AG09309 (cell line): ENCODE measurements at regions not wholly inside any gene's neighbourhood (a gene's known extent, or its start where the extent isn't known, plus 50 kb on each side); places are given as distances from the start of the nearest gene placed in this dataset.

Experiments
- DNase-seq: peaks from one replicate; pipeline ENCODE4 v3.0.0-alpha.2; 2010; ENCODE audit warnings: low read depth
- H3K4me3 ChIP-seq: 2 replicates; pipeline ENCODE4 v1.5.1; 2011; ENCODE audit warnings: mild to moderate bottlenecking, low read depth, low read length, moderate library complexity; ENCODE audit not compliant: control insufficient read depth
- TF ChIP-seq, protein P1 (sequence below): IDR thresholded peaks from 2 replicates; pipeline ENCODE4 v1.5.1; 2011; ENCODE audit warnings: mild to moderate bottlenecking, low read depth, low read length, inconsistent platforms; ENCODE audit not compliant: insufficient read depth, control insufficient read depth; ENCODE audit errors: missing control alignments

DNA sequence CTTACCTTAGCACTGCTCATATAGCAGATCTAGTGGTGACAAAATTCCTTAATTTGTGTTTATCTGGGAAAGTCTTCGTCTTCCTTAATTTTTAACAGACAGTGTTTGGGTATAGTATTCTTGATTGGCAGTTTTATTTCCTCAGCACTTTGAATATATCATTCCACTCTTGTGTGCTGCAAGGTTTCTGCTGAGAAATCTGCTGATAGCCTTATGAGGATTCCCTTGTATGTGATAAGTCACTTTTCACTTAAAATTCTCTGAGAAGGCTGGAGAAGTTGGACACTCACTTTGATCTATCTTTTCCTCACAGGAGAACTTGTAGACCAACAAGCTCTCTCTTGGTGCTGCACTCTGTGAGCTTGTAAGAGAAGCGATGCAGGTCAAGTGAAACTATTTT, 306.1 kb upstream of the RTL1 start:
- no peak overlapping the region for H3K4me3 ChIP-seq
- DNase-seq = no peak
- TF ChIP-seq, protein P1, sequence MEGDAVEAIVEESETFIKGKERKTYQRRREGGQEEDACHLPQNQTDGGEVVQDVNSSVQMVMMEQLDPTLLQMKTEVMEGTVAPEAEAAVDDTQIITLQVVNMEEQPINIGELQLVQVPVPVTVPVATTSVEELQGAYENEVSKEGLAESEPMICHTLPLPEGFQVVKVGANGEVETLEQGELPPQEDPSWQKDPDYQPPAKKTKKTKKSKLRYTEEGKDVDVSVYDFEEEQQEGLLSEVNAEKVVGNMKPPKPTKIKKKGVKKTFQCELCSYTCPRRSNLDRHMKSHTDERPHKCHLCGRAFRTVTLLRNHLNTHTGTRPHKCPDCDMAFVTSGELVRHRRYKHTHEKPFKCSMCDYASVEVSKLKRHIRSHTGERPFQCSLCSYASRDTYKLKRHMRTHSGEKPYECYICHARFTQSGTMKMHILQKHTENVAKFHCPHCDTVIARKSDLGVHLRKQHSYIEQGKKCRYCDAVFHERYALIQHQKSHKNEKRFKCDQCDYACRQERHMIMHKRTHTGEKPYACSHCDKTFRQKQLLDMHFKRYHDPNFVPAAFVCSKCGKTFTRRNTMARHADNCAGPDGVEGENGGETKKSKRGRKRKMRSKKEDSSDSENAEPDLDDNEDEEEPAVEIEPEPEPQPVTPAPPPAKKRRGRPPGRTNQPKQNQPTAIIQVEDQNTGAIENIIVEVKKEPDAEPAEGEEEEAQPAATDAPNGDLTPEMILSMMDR = no peak

DNA sequence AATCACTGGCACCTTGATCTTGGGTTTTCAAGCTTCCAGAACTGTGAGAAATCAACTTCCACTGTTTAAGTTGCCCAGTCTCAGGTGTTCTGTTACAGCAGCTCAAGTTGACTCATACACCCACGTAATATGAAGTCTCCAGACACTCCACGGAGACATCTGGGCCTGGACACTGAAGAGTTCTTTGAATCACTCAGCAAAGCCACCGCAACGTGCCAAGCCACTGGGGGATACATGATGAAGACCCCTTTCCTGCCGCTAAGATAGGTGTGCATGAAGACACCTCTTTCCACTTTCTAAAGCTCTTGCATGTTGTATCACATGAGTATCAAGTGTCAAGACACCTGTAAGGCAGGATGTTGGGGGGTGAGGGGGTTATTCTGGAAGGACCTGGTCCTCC, 311.7 kb upstream of the RTL1 start:
- no peak overlapping the region for H3K4me3 ChIP-seq
- TF ChIP-seq, protein P1 = no peak
- DNase-seq = no peak

DNA sequence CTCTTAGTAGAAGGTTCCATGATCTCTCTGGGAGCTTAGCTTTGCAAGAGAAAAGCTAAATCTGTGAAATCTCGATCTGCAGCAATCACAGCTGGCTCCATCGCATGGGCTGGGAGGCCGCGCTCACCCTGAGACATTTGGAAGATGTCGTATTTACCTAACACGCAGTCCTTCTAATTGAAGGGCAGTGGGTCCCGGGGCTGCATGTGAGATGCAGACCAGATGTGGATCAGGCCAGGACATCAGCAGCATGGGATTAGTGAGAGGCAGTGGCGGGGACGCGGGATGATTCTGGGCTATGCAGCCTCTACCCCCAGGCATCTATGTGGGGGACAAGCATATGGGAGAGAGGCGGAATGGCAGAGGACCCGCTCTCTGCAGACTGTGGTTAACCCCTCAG, 312.4 kb upstream of the RTL1 start:
- no peak for DNase-seq
- H3K4me3 ChIP-seq = no peak overlapping the region
- TF ChIP-seq, protein P1 = no peak

DNA sequence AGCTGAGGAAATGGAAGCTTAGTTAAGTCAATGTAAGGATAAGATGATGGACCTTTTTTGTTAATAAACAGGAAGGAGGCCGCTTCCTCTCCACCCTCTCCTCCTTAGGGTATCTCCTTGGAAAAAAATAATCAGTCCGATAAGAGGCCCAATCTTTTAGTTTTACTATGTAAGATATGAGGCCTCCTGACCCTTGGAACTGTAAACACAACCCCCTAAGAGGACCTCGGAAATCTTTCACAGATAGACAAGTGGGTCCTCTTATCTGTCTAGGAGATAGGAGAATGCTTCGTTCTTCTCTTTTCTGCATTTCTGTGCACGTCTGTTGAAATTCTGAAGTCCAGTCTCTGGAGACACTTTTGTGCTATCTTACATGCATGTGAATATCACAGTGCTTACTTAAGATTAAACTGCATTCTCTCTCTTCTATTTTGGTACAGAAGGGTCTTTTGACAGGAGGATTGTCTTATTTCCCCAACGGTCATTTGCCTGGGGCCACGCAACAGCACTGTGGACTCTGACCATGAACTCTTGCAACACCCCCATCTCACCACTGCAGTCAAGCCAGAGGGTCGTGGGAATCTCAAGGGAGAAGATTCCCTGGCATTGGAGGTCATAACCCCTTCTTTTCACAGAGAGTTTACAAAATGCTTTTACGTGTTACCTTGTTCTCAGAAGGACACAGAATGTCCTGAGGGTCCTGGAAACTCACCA, 313.0 kb upstream of the RTL1 start:
- TF ChIP-seq, protein P1 = no peak
- no peak overlapping the region for H3K4me3 ChIP-seq
- DNase-seq = no peak

DNA sequence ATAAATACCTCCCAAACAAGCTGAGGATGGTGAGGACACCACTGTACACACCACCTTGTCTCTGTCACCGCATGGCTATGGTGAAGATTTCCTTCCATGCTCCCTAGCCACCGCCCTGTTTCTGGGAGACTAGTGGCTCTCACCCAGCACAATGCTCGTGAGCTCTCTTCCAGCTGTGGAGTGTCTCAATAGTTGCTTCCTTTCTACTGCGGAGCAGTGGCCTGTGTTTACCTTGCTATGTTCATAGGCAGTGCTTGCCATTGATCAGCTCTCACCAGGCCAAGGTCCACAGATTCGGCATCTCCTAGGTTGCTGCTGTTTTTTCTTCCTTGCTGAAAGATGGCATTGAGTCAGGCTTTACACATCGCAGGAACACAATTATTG, 313.6 kb upstream of the RTL1 start:
- TF ChIP-seq, protein P1 = no peak
- H3K4me3 ChIP-seq = no peak overlapping the region

DNA sequence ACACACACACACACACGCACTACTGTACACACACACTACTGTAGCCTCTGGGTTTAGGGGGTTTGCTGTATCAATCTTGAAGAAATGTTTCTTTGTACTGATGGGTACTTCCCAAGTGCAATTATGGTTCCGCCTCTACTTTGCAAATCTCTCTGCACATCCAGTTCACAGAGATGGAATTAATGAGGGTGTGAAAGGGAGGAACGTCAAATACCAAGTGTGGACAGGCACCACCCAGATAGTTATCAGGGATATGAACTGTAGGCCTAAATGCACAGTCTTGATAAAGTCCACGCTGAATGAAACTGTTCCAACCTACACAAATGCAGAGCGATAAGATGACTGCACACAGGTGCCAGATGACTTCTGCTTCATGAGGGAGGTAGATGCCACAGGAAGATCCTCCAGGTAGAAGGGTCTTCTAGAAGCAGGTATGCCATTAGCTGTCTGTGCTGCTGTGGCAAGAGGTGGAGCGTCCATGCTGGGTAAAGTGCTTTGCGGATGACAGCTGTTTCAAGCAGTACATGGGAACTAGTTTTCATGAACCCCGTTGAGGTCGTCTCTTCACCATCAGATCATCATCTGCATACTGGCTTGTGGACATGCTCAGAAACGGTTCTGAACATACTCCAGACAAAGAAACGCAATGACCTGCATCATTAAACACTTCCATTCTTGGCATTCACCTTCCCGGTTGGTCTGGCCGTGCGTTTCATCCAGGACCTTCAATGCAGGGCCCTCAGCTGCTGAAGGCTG, 314.3 kb upstream of the RTL1 start:
- TF ChIP-seq, protein P1 = no peak
- DNase-seq = no peak
- H3K4me3 ChIP-seq = no peak overlapping the region

More for the DNA sequence above, 313.6 kb upstream of the RTL1 start:
- no peak for DNase-seq
